Jurkat, Clone E6-1 (cell line): ENCODE measurements at regions not wholly inside any gene's neighbourhood (a gene's known extent, or its start where the extent isn't known, plus 50 kb on each side); places are given as distances from the start of the nearest gene placed in this dataset.
"Not testable (repeated sequence)": the region's sequence is repeated elsewhere in the genome, so short reads cannot be mapped to it uniquely, and the experiment has no call there.

Experiments used
- DNase-seq: peaks from one replicate; pipeline ENCODE4 v3.0.0-alpha.2; 2011; ENCODE audit warnings: low read depth, low spot score
- H3K4me3 ChIP-seq: 2 replicates; pipeline ENCODE4 v1.5.1; 2011; ENCODE audit warnings: mild to moderate bottlenecking, low read length, control low read depth, moderate library complexity

GRCh38 chr12:85423947-85424346, 143.9 kb downstream of the ALX1 start:
- H3K4me3 ChIP-seq, result no peak overlapping the region
- no peak for DNase-seq

GRCh38 chr12:85424581-85425348, 144.7 kb downstream of the ALX1 start:
- DNase-seq, result peak; percentile 22

GRCh38 chr12:85425349-85425612, 145.3 kb downstream of the ALX1 start:
- DNase-seq, result no peak
- no peak overlapping the region for H3K4me3 ChIP-seq

More at GRCh38 chr12:85424581-85425348, 144.7 kb downstream of the ALX1 start:
- no peak overlapping the region for H3K4me3 ChIP-seq

GRCh38 chr12:85425926-85426325, 145.9 kb downstream of the ALX1 start:
- no peak for DNase-seq

GRCh38 chr12:85433148-85433547, 153.1 kb downstream of the ALX1 start:
- not testable (repeated sequence) for H3K4me3 ChIP-seq, DNase-seq

More at GRCh38 chr12:85425926-85426325, 145.9 kb downstream of the ALX1 start:
- H3K4me3 ChIP-seq, result no peak overlapping the region

GRCh38 chr12:85440271-85440670, 160.3 kb downstream of the ALX1 start:
- H3K4me3 ChIP-seq, result no peak overlapping the region
- no peak for DNase-seq

- no peak for DNase-seq
- H3K4me3 ChIP-seq, result no peak overlapping the region
Measured at GRCh38 chr12:85441025-85441424, 161.0 kb downstream of the ALX1 start.

- no peak overlapping the region for H3K4me3 ChIP-seq
- DNase-seq, result no peak
Measured at GRCh38 chr12:85441741-85442140, 161.7 kb downstream of the ALX1 start.

GRCh38 chr12:85445060-85445938, 165.3 kb downstream of the ALX1 start:
- DNase-seq, result no peak
- H3K4me3 ChIP-seq, result no peak overlapping the region

GRCh38 chr12:85448031-85448430, 168.0 kb downstream of the ALX1 start:
- DNase-seq, result no peak
- no peak overlapping the region for H3K4me3 ChIP-seq

GRCh38 chr12:85448548-85449139, 168.6 kb downstream of the ALX1 start:
- no peak for DNase-seq
- H3K4me3 ChIP-seq, result no peak overlapping the region

GRCh38 chr12:85457016-85457415, 177.0 kb downstream of the ALX1 start:
- no peak overlapping the region for H3K4me3 ChIP-seq
- DNase-seq, result no peak

GRCh38 chr12:85461127-85461526, 181.1 kb downstream of the ALX1 start:
- H3K4me3 ChIP-seq, result no peak overlapping the region
- DNase-seq, result no peak

- H3K4me3 ChIP-seq, result no peak overlapping the region
- no peak for DNase-seq
Measured at GRCh38 chr12:85462888-85463287, 182.9 kb downstream of the ALX1 start.

- DNase-seq, result no peak
- no peak overlapping the region for H3K4me3 ChIP-seq
Measured at GRCh38 chr12:85466890-85467289, 186.9 kb downstream of the ALX1 start.

- H3K4me3 ChIP-seq, result no peak overlapping the region
- DNase-seq, result peak; percentile 60
Measured at GRCh38 chr12:85468356-85469157, 188.5 kb downstream of the ALX1 start.

- H3K4me3 ChIP-seq, result not testable (repeated sequence)
- DNase-seq, result peak; percentile 35
Measured at GRCh38 chr12:85469158-85470086, 189.4 kb downstream of the ALX1 start.

GRCh38 chr12:85475277-85475676, 195.3 kb downstream of the ALX1 start:
- not testable (repeated sequence) for DNase-seq, H3K4me3 ChIP-seq
